ENCODE measurements at regions not wholly inside any gene's neighbourhood (a gene's known extent, or its start where the extent isn't known, plus 50 kb on each side); places are given as distances from the start of the nearest gene placed in this dataset.

DNA sequence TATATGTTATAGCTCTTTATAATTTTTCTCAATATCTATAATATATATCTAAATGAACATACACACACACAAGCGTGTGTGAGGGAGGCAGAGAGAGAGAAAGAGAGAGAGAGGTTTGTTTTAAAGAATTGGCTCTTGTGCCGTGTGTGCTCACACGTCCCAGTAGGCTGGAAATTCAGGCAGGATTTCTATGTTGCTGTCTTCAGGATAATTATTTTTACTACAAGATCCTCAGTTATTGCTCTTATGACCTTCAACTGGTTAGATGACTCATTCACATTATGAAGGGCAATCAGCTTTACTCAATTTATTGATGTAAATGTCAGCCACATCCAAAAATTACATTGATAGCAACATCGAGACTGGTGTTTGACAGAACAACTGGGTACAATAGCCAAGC is 1520.7 kb upstream of the PCDH7 start:
- Histone ChIP-seq H3K36me3 (ENCODE audit: control insufficient read depth in 2 of 2, insufficient read depth in 2 of 2, low read length in 1 of 2) (no peaks in the 10 kb centered on the region), H3K4me3 (no peak overlapping the region), H3K9ac (ENCODE audit: control insufficient read depth, insufficient read depth, low read length) (no peak overlapping the region), H3K9me3 (replicated peaks; ENCODE audit: control insufficient read depth, insufficient read depth, low read length) (no peaks in the 10 kb centered on the region), H3K27me3 (replicated peaks in 1 of 2; ENCODE audit: control insufficient read depth in 2 of 2, insufficient read depth in 2 of 2, low read length in 1 of 2) (no peaks in the 10 kb centered on the region), H3K4me1 (ENCODE audit: control insufficient read depth, insufficient read depth, low read length) (no peaks in the 10 kb centered on the region), H3K79me2 (ENCODE audit: control insufficient read depth, insufficient read depth, low read length) (no peaks in the 10 kb centered on the region), H3K27ac (ENCODE audit: control insufficient read depth, insufficient read depth) (no peak overlapping the region), H4K20me1 (ENCODE audit: control insufficient read depth, insufficient read depth) (no peaks in the 10 kb centered on the region), H3K4me2 (ENCODE audit: control insufficient read depth, insufficient read depth) (no peak overlapping the region), H2AFZ (ENCODE audit: control insufficient read depth, low read depth, low read length) (no peak overlapping the region)
- ChIA-PET SMC1A (ENCODE audit: uncharacterized antibody, unreplicated experiment) (no interaction called here), RAD21 (ENCODE audit: unreplicated experiment) (no interaction called here), CTCF (no interaction called here), POLR2A (no interaction called here)
- FAIRE-seq (no peak), DNase-seq (ENCODE audit: low read depth, low spot score) (no peak), ATAC-seq (no peak)
- TF ChIP-seq MXI1 (IDR thresholded peaks at IDR 0.05; ENCODE audit: low read depth, low read length), result no peak
- TF ChIP-seq ETV6 (conservative IDR thresholded peaks at IDR 0.05 in 1 of 2, IDR thresholded peaks at IDR 0.05 in 1 of 2; ENCODE audit: borderline replicate concordance in 1 of 2, low read depth in 1 of 2), result no peak
- no peak for TF ChIP-seq SIN3A (IDR thresholded peaks at IDR 0.05; ENCODE audit: low read depth, low read length)
- TF ChIP-seq KLF5 (IDR thresholded peaks at IDR 0.05; ENCODE audit: partially characterized antibody), result no peak
- TF ChIP-seq, protein P1, sequence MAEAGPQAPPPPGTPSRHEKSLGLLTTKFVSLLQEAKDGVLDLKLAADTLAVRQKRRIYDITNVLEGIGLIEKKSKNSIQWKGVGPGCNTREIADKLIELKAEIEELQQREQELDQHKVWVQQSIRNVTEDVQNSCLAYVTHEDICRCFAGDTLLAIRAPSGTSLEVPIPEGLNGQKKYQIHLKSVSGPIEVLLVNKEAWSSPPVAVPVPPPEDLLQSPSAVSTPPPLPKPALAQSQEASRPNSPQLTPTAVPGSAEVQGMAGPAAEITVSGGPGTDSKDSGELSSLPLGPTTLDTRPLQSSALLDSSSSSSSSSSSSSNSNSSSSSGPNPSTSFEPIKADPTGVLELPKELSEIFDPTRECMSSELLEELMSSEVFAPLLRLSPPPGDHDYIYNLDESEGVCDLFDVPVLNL (IDR thresholded peaks at IDR 0.05; ENCODE audit: low read depth, low read length), result no peak
- TF ChIP-seq KAT2A (conservative IDR thresholded peaks at IDR 0.05; ENCODE audit: control insufficient read depth, low read depth, low read length), result no peak
- no peak for TF ChIP-seq POLR2A (IDR thresholded peaks at IDR 0.05; ENCODE audit: low read depth, low read length)
- TF ChIP-seq, protein P2, sequence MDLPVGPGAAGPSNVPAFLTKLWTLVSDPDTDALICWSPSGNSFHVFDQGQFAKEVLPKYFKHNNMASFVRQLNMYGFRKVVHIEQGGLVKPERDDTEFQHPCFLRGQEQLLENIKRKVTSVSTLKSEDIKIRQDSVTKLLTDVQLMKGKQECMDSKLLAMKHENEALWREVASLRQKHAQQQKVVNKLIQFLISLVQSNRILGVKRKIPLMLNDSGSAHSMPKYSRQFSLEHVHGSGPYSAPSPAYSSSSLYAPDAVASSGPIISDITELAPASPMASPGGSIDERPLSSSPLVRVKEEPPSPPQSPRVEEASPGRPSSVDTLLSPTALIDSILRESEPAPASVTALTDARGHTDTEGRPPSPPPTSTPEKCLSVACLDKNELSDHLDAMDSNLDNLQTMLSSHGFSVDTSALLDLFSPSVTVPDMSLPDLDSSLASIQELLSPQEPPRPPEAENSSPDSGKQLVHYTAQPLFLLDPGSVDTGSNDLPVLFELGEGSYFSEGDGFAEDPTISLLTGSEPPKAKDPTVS (IDR thresholded peaks at IDR 0.05; ENCODE audit: low read depth, low read length), result no peak
- TF ChIP-seq, protein P3, sequence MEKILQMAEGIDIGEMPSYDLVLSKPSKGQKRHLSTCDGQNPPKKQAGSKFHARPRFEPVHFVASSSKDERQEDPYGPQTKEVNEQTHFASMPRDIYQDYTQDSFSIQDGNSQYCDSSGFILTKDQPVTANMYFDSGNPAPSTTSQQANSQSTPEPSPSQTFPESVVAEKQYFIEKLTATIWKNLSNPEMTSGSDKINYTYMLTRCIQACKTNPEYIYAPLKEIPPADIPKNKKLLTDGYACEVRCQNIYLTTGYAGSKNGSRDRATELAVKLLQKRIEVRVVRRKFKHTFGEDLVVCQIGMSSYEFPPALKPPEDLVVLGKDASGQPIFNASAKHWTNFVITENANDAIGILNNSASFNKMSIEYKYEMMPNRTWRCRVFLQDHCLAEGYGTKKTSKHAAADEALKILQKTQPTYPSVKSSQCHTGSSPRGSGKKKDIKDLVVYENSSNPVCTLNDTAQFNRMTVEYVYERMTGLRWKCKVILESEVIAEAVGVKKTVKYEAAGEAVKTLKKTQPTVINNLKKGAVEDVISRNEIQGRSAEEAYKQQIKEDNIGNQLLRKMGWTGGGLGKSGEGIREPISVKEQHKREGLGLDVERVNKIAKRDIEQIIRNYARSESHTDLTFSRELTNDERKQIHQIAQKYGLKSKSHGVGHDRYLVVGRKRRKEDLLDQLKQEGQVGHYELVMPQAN (conservative IDR thresholded peaks at IDR 0.05), result no peak
- TF ChIP-seq BACH1 (IDR thresholded peaks at IDR 0.05; ENCODE audit: borderline replicate concordance), result no peak
- TF ChIP-seq HDAC6 (IDR thresholded peaks at IDR 0.05; ENCODE audit: unreplicated experiment), result no peak
- no peak for TF ChIP-seq BHLHE40 (IDR thresholded peaks at IDR 0.05; ENCODE audit: borderline replicate concordance in 1 of 2, low read depth in 2 of 2, low read length in 1 of 2)
- no peak for TF ChIP-seq ZNF207 (IDR thresholded peaks at IDR 0.05; ENCODE audit: borderline replicate concordance)
- no peak for TF ChIP-seq CREB1 (IDR thresholded peaks at IDR 0.05; ENCODE audit: low read depth)
- TF ChIP-seq RCOR1 (conservative IDR thresholded peaks at IDR 0.05; ENCODE audit: low read depth, low read length), result no peak
- BruUV-seq (replicated peaks), result no TSS peak
- intact Hi-C loops (cut with micrococcal nuclease; ENCODE audit: unreplicated experiment), result no loop called here
- 4% methylated on average over 4 of the region's 4 CpGs for WGBS (ENCODE audit: insufficient coverage, insufficient replicate concordance, low lambda C conversion rate, missing lambda C conversion rate)
- in situ Hi-C loops (cut with MboI), result no loop called here

All from GM12878 (cell line).